ENCODE measurements at regions not wholly inside any gene's neighbourhood (a gene's known extent, or its start where the extent isn't known, plus 50 kb on each side); places are given as distances from the start of the nearest gene placed in this dataset.

DNA sequence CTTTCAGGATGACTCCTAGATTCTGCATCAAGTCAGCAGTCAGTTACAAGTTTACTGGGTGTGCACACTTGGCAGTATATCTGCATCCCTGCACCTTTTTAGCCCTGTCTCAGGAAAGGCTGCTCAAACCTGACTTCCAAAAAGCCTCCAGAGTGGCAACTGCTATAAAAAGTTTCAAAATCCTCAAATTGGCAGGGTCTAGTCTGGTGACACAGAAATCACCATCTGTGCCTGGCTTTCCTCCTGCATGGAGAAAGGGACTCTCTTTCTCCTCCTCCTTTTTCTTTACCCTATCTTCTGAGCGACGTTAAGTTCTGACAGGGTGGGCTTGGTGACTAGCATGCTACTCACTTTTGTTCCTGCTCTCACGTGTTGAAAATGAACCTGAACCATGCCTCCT, 679.5 kb downstream of the C12orf50 start:
- TF ChIP-seq, protein P1, sequence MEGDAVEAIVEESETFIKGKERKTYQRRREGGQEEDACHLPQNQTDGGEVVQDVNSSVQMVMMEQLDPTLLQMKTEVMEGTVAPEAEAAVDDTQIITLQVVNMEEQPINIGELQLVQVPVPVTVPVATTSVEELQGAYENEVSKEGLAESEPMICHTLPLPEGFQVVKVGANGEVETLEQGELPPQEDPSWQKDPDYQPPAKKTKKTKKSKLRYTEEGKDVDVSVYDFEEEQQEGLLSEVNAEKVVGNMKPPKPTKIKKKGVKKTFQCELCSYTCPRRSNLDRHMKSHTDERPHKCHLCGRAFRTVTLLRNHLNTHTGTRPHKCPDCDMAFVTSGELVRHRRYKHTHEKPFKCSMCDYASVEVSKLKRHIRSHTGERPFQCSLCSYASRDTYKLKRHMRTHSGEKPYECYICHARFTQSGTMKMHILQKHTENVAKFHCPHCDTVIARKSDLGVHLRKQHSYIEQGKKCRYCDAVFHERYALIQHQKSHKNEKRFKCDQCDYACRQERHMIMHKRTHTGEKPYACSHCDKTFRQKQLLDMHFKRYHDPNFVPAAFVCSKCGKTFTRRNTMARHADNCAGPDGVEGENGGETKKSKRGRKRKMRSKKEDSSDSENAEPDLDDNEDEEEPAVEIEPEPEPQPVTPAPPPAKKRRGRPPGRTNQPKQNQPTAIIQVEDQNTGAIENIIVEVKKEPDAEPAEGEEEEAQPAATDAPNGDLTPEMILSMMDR (tag by site-specific recombination; IDR thresholded peaks at IDR 0.05), result no peak
- no peak for TF ChIP-seq ZNF558 (tag by site-specific recombination; IDR thresholded peaks at IDR 0.05)
- TF ChIP-seq ZEB2 (tag by site-specific recombination; IDR thresholded peaks at IDR 0.05), result no peak
- no peak for TF ChIP-seq HOXD13 (CRISPR knock-in tag; IDR thresholded peaks at IDR 0.05; ENCODE audit: borderline replicate concordance)
- TF ChIP-seq, protein P2, sequence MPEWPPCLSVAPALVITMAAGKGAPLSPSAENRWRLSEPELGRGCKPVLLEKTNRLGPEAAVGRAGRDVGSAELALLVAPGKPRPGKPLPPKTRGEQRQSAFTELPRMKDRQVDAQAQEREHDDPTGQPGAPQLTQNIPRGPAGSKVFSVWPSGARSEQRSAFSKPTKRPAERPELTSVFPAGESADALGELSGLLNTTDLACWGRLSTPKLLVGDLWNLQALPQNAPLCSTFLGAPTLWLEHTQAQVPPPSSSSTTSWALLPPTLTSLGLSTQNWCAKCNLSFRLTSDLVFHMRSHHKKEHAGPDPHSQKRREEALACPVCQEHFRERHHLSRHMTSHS (tag by site-specific recombination; IDR thresholded peaks at IDR 0.05), result no peak
- no peak for TF ChIP-seq ZNF112 (tag by site-specific recombination; IDR thresholded peaks at IDR 0.05)
- TF ChIP-seq ZBTB17 (tag by site-specific recombination; IDR thresholded peaks at IDR 0.05), result no peak
